ENCODE measurements at regions not wholly inside any gene's neighbourhood (a gene's known extent, or its start where the extent isn't known, plus 50 kb on each side); places are given as distances from the start of the nearest gene placed in this dataset.

GRCh38 chr2:8285898-8286297 is 396.0 kb upstream of the ID2 start:
- TF ChIP-seq CTCF (IDR thresholded peaks at IDR 0.05; ENCODE audit: low read length): no peak
- TF ChIP-seq EZH2 (optimal IDR thresholded peaks at IDR 0.05; ENCODE audit: low read depth, low read length): no peak
